Gastrocnemius medialis (tissue), 4 donors: ENCODE measurements at regions not wholly inside any gene's neighbourhood (a gene's known extent, or its start where the extent isn't known, plus 50 kb on each side); places are given as distances from the start of the nearest gene placed in this dataset.

Experiments
- ATAC-seq, 2 donors: fragments of 150-250 bp; one replicate each; pipeline ENCODE4 v1.9.1; 2016
- DNase-seq, 2 donors: peaks; one replicate each; pipeline ENCODE4 v3.0.0-alpha.2; 2019
- H3K27ac ChIP-seq, 4 donors: fragments of 200-600 bp; sonication (generic); 1 replicate in 1 of 4; 2 replicates in 3 of 4; pipeline ENCODE4 v1.5.1; 2016 to 2018; ENCODE audit warnings: mild to moderate bottlenecking in 2 of 4, moderate library complexity in 1 of 4
- H3K27me3 ChIP-seq, 3 donors: fragments of 200-600 bp; sonication (generic) in 2 of 3; 1 replicate in 1 of 3; 2 replicates in 2 of 3; pipeline versions ENCODE4 v1.5.1 to v1.6.0; 2016 to 2019; ENCODE audit warnings: mild to moderate bottlenecking in 1 of 3, moderate library complexity in 1 of 3
- H3K36me3 ChIP-seq, 2 donors: fragments of 200-600 bp; sonication (generic) in 1 of 2; one replicate each; pipeline ENCODE4 v1.5.1; 2017 to 2018
- H3K4me1 ChIP-seq, 2 donors: fragments of 200-600 bp; sonication (generic) in 1 of 2; one replicate each; pipeline ENCODE4 v1.5.1; 2016 to 2017; ENCODE audit warnings: mild to moderate bottlenecking in 2 of 2
- H3K4me3 ChIP-seq, 4 donors: fragments of 200-600 bp; sonication (generic) in 3 of 4; 1 replicate in 1 of 4; 2 replicates in 3 of 4; pipeline ENCODE4 v1.5.1; 2016 to 2019; ENCODE audit warnings: mild to moderate bottlenecking in 2 of 4
- H3K9me3 ChIP-seq, 3 donors: fragments of 200-600 bp; sonication (generic) in 2 of 3; 1 replicate in 1 of 3; 2 replicates in 2 of 3; pipeline ENCODE4 v1.5.1; 2016 to 2019
- POLR2A ChIP-seq, 2 donors: fragments of 450-650 bp; IDR thresholded peaks; one replicate each; pipeline ENCODE4 v1.6.1; 2017; ENCODE audit warnings: antibody characterized with exemption in 2 of 2, mild to moderate bottlenecking in 2 of 2, moderate library complexity in 2 of 2
- in situ Hi-C, 4 donors: fragments of 200-750 bp; cut with MboI; loops; one replicate each; pipeline versions ENCODE4 v1.15.0 to v1.8.0; 2017; ENCODE audit warnings: low sequenced_read_pairs in 4 of 4
- intact Hi-C: fragments of 100-400 bp; cut with DNase I; formaldehyde crosslinking; loops from one replicate; pipeline ENCODE4 v1.15.1; 2023; ENCODE audit warnings: low total_unique reads
- TF ChIP-seq, protein P1 (sequence below), 5 experiments: fragments of 450-650 bp in 3 of 5; fragments of 200-600 bp in 2 of 5; sonication (generic) in 2 of 5; IDR thresholded peaks in 4 of 5; conservative IDR thresholded peaks in 1 of 5; 1 replicate in 4 of 5; 2 replicates in 1 of 5; pipeline ENCODE4 v1.5.1; 2016 to 2019; ENCODE audit warnings: antibody characterized with exemption in 5 of 5, mild to moderate bottlenecking in 3 of 5, moderate library complexity in 3 of 5

- Histone ChIP-seq H3K27me3 (no peaks in the 10 kb centered on the region), H3K9me3 (no peaks in the 10 kb centered on the region), H3K4me3 (no peak overlapping the region), H3K36me3 (no peaks in the 10 kb centered on the region), H3K27ac (no peak overlapping the region), H3K4me1 (no peaks in the 10 kb centered on the region)
- TF ChIP-seq, protein P1, sequence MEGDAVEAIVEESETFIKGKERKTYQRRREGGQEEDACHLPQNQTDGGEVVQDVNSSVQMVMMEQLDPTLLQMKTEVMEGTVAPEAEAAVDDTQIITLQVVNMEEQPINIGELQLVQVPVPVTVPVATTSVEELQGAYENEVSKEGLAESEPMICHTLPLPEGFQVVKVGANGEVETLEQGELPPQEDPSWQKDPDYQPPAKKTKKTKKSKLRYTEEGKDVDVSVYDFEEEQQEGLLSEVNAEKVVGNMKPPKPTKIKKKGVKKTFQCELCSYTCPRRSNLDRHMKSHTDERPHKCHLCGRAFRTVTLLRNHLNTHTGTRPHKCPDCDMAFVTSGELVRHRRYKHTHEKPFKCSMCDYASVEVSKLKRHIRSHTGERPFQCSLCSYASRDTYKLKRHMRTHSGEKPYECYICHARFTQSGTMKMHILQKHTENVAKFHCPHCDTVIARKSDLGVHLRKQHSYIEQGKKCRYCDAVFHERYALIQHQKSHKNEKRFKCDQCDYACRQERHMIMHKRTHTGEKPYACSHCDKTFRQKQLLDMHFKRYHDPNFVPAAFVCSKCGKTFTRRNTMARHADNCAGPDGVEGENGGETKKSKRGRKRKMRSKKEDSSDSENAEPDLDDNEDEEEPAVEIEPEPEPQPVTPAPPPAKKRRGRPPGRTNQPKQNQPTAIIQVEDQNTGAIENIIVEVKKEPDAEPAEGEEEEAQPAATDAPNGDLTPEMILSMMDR (IDR thresholded peaks at IDR 0.05 in 4 of 5, conservative IDR thresholded peaks at IDR 0.05 in 1 of 5), result no peak
- TF ChIP-seq POLR2A (IDR thresholded peaks at IDR 0.05), result no peak
- DNase-seq (no peak), ATAC-seq (no peak)
- in situ Hi-C loops, result no loop called here
- intact Hi-C loops, result no loop called here
Observed at GRCh38 chr18:78403371-78403770, 576.2 kb upstream of the SALL3 start.

DNA sequence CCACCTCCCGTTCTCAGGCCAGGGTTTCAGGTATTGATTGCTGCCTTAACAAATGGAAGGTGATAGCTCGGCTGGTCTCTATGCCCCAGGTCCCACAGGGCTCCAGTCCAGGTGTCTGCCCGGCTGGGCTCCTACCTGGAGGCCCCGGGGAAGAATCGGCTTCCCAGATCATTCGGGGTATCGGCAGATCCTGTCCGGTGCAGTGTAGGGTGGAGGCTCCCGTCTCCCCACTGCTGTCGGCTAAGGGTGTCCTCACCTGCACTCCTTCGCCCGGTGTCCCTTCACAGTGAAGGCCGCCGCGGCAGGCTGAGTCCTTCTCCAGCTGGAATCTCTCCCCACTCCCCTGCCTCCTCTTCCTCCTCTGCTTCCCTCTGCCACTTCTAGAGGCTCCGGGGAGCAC is 573.9 kb upstream of the SALL3 start:
- Histone ChIP-seq H3K9me3 (no peaks in the 10 kb centered on the region), H3K36me3 (no peaks in the 10 kb centered on the region), H3K4me1 (no peaks in the 10 kb centered on the region), H3K4me3 (no peak overlapping the region), H3K27ac (no peak overlapping the region), H3K27me3 (no peaks in the 10 kb centered on the region)
- in situ Hi-C loops, result no loop called here
- no peak for TF ChIP-seq POLR2A (IDR thresholded peaks at IDR 0.05)
- TF ChIP-seq, protein P1 (IDR thresholded peaks at IDR 0.05 in 4 of 5, conservative IDR thresholded peaks at IDR 0.05 in 1 of 5), result no peak
- ATAC-seq, result no peak
- intact Hi-C loops, result no loop called here
- DNase-seq, result no peak

DNA sequence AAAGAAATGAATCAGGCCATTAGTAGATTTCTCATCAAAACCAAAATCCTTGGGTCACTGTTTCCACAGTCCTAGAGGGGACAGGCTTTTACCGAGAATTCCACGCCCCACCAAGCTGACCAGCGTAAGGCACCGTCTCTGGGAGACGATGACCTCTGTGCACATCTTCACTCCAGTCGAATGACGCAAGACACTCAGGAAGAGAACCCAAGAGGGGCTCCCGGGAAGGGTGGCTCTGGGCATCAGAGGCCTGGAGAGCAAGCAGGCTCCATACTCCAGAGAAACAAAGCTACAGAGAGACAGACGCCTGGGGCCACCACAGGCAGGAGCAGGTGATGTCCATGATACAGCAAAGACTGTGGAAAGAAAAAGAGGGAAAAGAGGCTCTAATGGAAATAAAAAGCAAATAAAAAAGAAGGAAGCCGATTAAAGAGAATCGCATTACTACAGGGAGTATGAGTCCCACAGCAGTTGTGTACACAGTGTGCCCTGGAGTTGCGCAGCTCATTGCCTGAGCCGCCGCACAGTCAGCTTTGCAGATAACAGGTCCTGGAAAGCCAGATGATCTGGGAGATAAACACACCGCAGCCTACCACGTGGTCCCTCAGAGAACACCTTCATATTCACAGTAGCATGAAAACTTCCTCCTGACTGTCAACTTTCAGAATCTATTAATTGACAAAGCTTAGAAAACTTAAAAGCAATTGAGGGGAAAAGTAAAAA is 572.7 kb upstream of the SALL3 start:
- Histone ChIP-seq H3K27ac (no peak overlapping the region), H3K4me1 (no peaks in the 10 kb centered on the region), H3K36me3 (no peaks in the 10 kb centered on the region), H3K27me3 (no peaks in the 10 kb centered on the region), H3K4me3 (no peak overlapping the region), H3K9me3 (no peaks in the 10 kb centered on the region)
- intact Hi-C loops (no loop called here), in situ Hi-C loops (no loop called here)
- TF ChIP-seq, protein P1 (IDR thresholded peaks at IDR 0.05 in 4 of 5, conservative IDR thresholded peaks at IDR 0.05 in 1 of 5), result no peak
- TF ChIP-seq POLR2A (IDR thresholded peaks at IDR 0.05), result no peak
- ATAC-seq (no peak), DNase-seq (no peak)

- Histone ChIP-seq H3K4me1 (no peaks in the 10 kb centered on the region), H3K9me3 (no peaks in the 10 kb centered on the region), H3K27me3 (no peaks in the 10 kb centered on the region), H3K4me3 (no peak overlapping the region), H3K27ac (no peak overlapping the region), H3K36me3 (no peaks in the 10 kb centered on the region)
- TF ChIP-seq, protein P1 (IDR thresholded peaks at IDR 0.05 in 4 of 5, conservative IDR thresholded peaks at IDR 0.05 in 1 of 5), result no peak
- TF ChIP-seq POLR2A (IDR thresholded peaks at IDR 0.05), result no peak
- in situ Hi-C loops, result no loop called here
- no peak for ATAC-seq
- intact Hi-C loops, result no loop called here
- DNase-seq, result no peak
Observed at GRCh38 chr18:78407466-78407844, 572.2 kb upstream of the SALL3 start.

GRCh38 chr18:78408623-78409022 is 571.0 kb upstream of the SALL3 start:
- Histone ChIP-seq H3K4me3 (no peak overlapping the region), H3K27me3 (no peaks in the 10 kb centered on the region), H3K9me3 (no peaks in the 10 kb centered on the region), H3K27ac (no peak overlapping the region), H3K4me1 (no peaks in the 10 kb centered on the region), H3K36me3 (no peaks in the 10 kb centered on the region)
- no peak for DNase-seq
- in situ Hi-C loops (no loop called here), intact Hi-C loops (no loop called here)
- no peak for ATAC-seq
- TF ChIP-seq, protein P1 (IDR thresholded peaks at IDR 0.05 in 4 of 5, conservative IDR thresholded peaks at IDR 0.05 in 1 of 5), result no peak
- no peak for TF ChIP-seq POLR2A (IDR thresholded peaks at IDR 0.05)
